PC-9 (cell line): ENCODE measurements at regions not wholly inside any gene's neighbourhood (a gene's known extent, or its start where the extent isn't known, plus 50 kb on each side); places are given as distances from the start of the nearest gene placed in this dataset.

Source experiments
- EZH2 ChIP-seq: fragments of 200-600 bp; sonication (generic); IDR thresholded peaks from 2 replicates; pipeline ENCODE4 v1.8.0; 2017; ENCODE audit warnings: antibody characterized with exemption, low read depth
- TF ChIP-seq, protein P1 (sequence below): fragments of 200-600 bp; sonication (generic); conservative IDR thresholded peaks from 2 replicates; pipeline ENCODE4 v1.6.1; 2017; ENCODE audit warnings: mixed run types, antibody characterized with exemption, mild to moderate bottlenecking, moderate library complexity

DNA sequence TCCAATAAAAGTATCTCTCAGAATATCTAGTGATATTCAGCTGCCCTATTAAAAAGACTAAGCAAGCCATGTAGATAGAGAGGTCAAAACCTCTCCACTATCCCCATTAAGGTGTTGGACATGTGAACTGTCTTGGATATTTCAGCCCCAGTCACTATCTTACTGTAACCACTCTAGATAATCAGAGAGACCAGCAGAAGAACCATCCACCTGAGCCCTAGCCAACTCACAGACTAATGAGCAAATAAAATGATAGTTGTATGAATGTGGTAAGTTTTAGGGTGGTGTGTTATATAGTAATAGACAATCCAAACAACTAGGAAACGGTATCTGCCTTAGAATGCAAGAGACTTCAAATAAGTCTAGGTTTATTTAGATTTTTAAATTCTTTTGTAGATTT is 268.6 kb upstream of the KLF14 start:
- TF ChIP-seq, protein P1, sequence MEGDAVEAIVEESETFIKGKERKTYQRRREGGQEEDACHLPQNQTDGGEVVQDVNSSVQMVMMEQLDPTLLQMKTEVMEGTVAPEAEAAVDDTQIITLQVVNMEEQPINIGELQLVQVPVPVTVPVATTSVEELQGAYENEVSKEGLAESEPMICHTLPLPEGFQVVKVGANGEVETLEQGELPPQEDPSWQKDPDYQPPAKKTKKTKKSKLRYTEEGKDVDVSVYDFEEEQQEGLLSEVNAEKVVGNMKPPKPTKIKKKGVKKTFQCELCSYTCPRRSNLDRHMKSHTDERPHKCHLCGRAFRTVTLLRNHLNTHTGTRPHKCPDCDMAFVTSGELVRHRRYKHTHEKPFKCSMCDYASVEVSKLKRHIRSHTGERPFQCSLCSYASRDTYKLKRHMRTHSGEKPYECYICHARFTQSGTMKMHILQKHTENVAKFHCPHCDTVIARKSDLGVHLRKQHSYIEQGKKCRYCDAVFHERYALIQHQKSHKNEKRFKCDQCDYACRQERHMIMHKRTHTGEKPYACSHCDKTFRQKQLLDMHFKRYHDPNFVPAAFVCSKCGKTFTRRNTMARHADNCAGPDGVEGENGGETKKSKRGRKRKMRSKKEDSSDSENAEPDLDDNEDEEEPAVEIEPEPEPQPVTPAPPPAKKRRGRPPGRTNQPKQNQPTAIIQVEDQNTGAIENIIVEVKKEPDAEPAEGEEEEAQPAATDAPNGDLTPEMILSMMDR, result no peak
- TF ChIP-seq EZH2, result no peak
